Activated B cell treated with CpG ODN at 0.5 μM for 24 hours (primary cell): ENCODE measurements at regions not wholly inside any gene's neighbourhood (a gene's known extent, or its start where the extent isn't known, plus 50 kb on each side); places are given as distances from the start of the nearest gene placed in this dataset.

Experiments
- ATAC-seq: fragments of 200-7000 bp; cut with Tn5 transposase; one replicate; pipeline ENCODE4 v1.10.0; 2021; ENCODE audit warnings: low read depth, mild to moderate bottlenecking, moderate library complexity
- CTCF ChIA-PET: fragments of 350-600 bp; sonication (Branson Sonifier 250); formaldehyde crosslinking; loops from one replicate; lab custom pipeline; 2021; ENCODE audit warnings: antibody characterized with exemption; lab: Charles Lee
- POLR2A ChIA-PET: fragments of 350-600 bp; sonication (Branson Sonifier 250); formaldehyde crosslinking; loops from one replicate; lab custom pipeline; 2021; ENCODE audit warnings: antibody characterized with exemption; lab: Charles Lee
- DNase-seq: peaks from one replicate; pipeline ENCODE4 v3.0.0; 2022
- H3K27ac Mint-ChIP-seq: one replicate; pipeline ENCODE4 v1.8.0; 2020; ENCODE audit warnings: mixed read lengths
- H3K27me3 Mint-ChIP-seq: one replicate; pipeline ENCODE4 v1.8.0; 2021; ENCODE audit warnings: mixed read lengths
- H3K36me3 Mint-ChIP-seq: one replicate; pipeline ENCODE4 v1.8.0; 2021; ENCODE audit warnings: low read depth, mixed read lengths
- H3K4me1 Mint-ChIP-seq: one replicate; pipeline ENCODE4 v1.8.0; 2021; ENCODE audit warnings: mixed read lengths
- H3K4me3 Mint-ChIP-seq: one replicate; pipeline ENCODE4 v1.8.0; 2020; ENCODE audit warnings: mild to moderate bottlenecking, mixed read lengths
- H3K9me3 Mint-ChIP-seq: one replicate; pipeline ENCODE4 v1.8.0; 2020; ENCODE audit warnings: mixed read lengths
- CTCF ChIP-seq: fragments of 200-600 bp; IDR thresholded peaks from one replicate; pipeline ENCODE4 v1.8.0; 2022; ENCODE audit warnings: antibody characterized with exemption, mild to moderate bottlenecking
- intact Hi-C: fragments of 100-400 bp; cut with micrococcal nuclease; formaldehyde crosslinking; loops from one replicate; pipeline ENCODE4 v1.15.1; 2024

GRCh38 chr13:53405616-53406015 is 377.0 kb downstream of the OLFM4 start:
- intact Hi-C loops = no loop called here
- Mint-ChIP-seq H3K4me1 (no peaks in the 10 kb centered on the region), H3K27ac (no peak overlapping the region), H3K9me3 (peaks cover 9% of the 10 kb centered on the region), H3K27me3 (no peaks in the 10 kb centered on the region), H3K4me3 (no peak overlapping the region), H3K36me3 (no peaks in the 10 kb centered on the region)
- ChIA-PET CTCF (no interaction called here), POLR2A (no interaction called here)
- ATAC-seq = no peak
- DNase-seq = no peak
- TF ChIP-seq CTCF = no peak

DNA sequence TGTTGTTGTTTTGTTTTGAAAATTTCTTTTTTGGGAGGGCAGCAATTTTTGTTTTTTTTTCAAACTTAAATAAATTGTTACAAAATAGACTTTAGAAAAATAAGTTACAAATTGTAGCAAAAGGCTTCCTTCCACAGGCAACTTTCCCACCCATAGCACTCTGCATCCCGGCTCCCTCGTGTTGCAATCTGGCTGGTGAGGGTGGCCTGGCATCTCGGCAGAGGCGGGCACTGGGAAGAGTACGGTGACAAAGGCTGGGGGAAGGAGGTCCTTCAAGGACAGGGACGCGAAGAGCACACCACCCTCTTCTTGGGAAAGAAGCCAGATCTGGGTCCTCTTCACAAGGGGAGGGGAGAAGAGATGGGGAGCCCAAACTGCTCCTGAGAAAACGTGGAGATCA is 379.7 kb downstream of the OLFM4 start:
- no peak overlapping the region for H3K4me3 Mint-ChIP-seq
- intact Hi-C loops = no loop called here
- peaks cover 9% of the 10 kb centered on the region for H3K9me3 Mint-ChIP-seq
- DNase-seq = no peak
- no peaks in the 10 kb centered on the region for H3K4me1 Mint-ChIP-seq
- no peak for TF ChIP-seq CTCF
- H3K27ac Mint-ChIP-seq = no peak overlapping the region
- CTCF ChIA-PET = no interaction called here
- H3K36me3 Mint-ChIP-seq = no peaks in the 10 kb centered on the region
- ATAC-seq = no peak
- POLR2A ChIA-PET = no interaction called here
- H3K27me3 Mint-ChIP-seq = no peaks in the 10 kb centered on the region

DNA sequence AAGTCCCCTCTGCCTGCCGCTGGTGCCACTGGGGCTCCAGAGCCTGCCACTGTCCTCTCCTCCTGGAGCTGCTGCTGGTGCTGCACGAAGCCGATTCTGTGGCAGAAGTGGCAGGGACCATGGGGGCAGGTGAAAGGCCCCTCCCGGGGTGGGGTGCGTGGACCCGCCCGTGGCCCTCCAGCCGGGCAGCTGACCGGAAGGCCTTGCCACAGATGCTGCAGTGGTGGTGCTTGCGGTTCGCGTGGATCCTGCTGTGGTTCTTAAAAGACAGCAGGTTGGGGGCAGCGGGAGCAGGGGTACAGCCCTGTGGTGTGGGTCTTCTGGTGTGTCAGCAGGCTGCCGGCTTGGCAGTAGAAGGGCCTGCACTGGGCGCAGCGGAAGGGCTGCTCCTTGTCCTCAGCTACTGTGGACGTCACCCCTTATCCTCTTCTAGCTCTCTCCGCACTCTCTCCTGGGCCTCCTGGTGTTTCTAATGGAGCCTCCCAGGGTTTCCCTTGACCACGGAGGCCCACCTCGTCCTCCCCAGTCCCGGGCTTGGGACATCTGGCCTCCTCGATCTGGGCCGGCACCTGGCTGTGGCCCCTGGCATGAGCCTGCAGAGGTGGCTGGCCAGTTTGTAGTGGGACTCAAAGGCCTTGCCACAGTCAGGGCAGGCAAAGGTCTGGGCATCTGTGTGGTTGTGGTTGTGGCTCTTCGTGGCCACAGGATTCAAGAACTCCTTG is 380.4 kb downstream of the OLFM4 start:
- H3K27ac Mint-ChIP-seq = no peak overlapping the region
- H3K27me3 Mint-ChIP-seq = no peaks in the 10 kb centered on the region
- no peak for ATAC-seq
- ChIA-PET CTCF (no interaction called here), POLR2A (no interaction called here)
- peaks cover 9% of the 10 kb centered on the region for H3K9me3 Mint-ChIP-seq
- intact Hi-C loops = no loop called here
- no peaks in the 10 kb centered on the region for H3K4me1 Mint-ChIP-seq
- no peak for TF ChIP-seq CTCF
- no peak for DNase-seq
- H3K36me3 Mint-ChIP-seq = no peaks in the 10 kb centered on the region
- no peak overlapping the region for H3K4me3 Mint-ChIP-seq

GRCh38 chr13:53411463-53411862 is 382.9 kb downstream of the OLFM4 start:
- DNase-seq (no peak), ATAC-seq (no peak)
- intact Hi-C loops = no loop called here
- Mint-ChIP-seq H3K4me3 (no peak overlapping the region), H3K36me3 (no peaks in the 10 kb centered on the region), H3K4me1 (no peaks in the 10 kb centered on the region), H3K9me3 (peaks cover 3% of the 10 kb centered on the region), H3K27ac (no peak overlapping the region), H3K27me3 (no peaks in the 10 kb centered on the region)
- ChIA-PET CTCF (no interaction called here), POLR2A (no interaction called here)
- no peak for TF ChIP-seq CTCF

DNA sequence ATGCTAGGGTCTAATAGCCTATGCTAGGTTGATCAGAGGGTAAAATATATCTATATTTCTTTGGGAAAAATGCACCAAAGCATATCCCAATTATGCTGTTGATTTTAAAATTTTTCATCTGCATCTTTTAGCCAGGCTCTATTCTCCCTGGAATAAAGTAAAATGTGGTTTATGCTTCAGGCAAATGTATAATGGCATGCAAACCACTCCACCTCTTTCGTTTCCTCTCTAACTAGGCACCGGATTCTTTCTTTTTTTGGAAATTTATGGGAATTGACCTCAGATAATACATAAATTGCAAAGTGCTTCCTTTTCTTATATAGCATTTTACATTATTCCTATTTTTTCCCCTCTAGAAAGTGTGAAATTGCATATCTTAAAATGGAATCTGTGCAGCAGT is 386.5 kb downstream of the OLFM4 start:
- intact Hi-C loops = no loop called here
- POLR2A ChIA-PET = no interaction called here
- CTCF ChIA-PET = no interaction called here
- Mint-ChIP-seq H3K36me3 (no peaks in the 10 kb centered on the region), H3K4me3 (no peak overlapping the region), H3K27ac (no peak overlapping the region), H3K4me1 (no peaks in the 10 kb centered on the region), H3K9me3 (no peaks in the 10 kb centered on the region), H3K27me3 (no peaks in the 10 kb centered on the region)
- ATAC-seq (no peak), DNase-seq (no peak)
- no peak for TF ChIP-seq CTCF
